Thyroid gland (tissue), 4 donors: ENCODE measurements at regions not wholly inside any gene's neighbourhood (a gene's known extent, or its start where the extent isn't known, plus 50 kb on each side); places are given as distances from the start of the nearest gene placed in this dataset.

Experiments
- POLR2A ChIP-seq, 2 donors: fragments of 450-650 bp; IDR thresholded peaks; one replicate each; pipeline ENCODE4 v1.6.1; 2017; ENCODE audit warnings: antibody characterized with exemption in 2 of 2, mild to moderate bottlenecking in 2 of 2, moderate library complexity in 1 of 2
- TF ChIP-seq, protein P1 (sequence below), 6 experiments: fragments of 200-600 bp in 3 of 6; fragments of 450-650 bp in 3 of 6; sonication (generic) in 3 of 6; IDR thresholded peaks; one replicate each; pipeline ENCODE4 v1.5.1; 2016 to 2019; ENCODE audit warnings: antibody characterized with exemption in 6 of 6, mild to moderate bottlenecking in 2 of 6, inconsistent platforms in 1 of 6, moderate library complexity in 1 of 6

DNA sequence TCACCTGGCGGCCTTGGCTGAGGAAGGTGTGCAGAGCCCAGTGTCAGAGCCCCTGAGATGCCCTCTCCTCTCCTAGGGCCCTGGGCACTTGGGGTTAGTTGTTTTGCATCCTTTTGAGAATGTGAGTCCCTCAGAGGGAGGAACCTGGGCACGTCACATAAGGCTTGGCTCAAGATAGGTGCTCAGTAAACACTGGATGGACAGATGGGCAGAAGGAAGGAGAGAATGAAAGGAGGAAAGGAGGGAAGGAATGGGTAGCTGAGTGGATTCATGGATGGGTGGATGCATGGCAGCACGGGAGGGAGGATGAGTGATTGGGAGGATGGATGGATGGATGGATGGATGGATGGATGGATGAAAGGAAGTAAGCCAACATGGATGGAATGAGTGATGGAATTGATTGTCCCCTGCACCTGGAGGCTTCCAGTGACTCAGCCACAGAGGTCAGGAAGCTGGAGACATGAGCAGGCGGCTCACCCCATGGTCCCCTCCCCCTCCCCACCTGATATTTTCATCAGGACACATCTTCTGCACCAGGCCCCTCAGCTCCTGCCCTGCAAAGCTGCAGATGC lies 62.2 kb downstream of the IGLL1 start:
- no peak for TF ChIP-seq POLR2A (IDR thresholded peaks at IDR 0.05)
- TF ChIP-seq, protein P1, sequence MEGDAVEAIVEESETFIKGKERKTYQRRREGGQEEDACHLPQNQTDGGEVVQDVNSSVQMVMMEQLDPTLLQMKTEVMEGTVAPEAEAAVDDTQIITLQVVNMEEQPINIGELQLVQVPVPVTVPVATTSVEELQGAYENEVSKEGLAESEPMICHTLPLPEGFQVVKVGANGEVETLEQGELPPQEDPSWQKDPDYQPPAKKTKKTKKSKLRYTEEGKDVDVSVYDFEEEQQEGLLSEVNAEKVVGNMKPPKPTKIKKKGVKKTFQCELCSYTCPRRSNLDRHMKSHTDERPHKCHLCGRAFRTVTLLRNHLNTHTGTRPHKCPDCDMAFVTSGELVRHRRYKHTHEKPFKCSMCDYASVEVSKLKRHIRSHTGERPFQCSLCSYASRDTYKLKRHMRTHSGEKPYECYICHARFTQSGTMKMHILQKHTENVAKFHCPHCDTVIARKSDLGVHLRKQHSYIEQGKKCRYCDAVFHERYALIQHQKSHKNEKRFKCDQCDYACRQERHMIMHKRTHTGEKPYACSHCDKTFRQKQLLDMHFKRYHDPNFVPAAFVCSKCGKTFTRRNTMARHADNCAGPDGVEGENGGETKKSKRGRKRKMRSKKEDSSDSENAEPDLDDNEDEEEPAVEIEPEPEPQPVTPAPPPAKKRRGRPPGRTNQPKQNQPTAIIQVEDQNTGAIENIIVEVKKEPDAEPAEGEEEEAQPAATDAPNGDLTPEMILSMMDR (IDR thresholded peaks at IDR 0.05) = no peak
